GM18498 (cell line): ENCODE measurements at regions not wholly inside any gene's neighbourhood (a gene's known extent, or its start where the extent isn't known, plus 50 kb on each side); places are given as distances from the start of the nearest gene placed in this dataset.

Experiments used
- ATAC-seq: cut with Tn5 transposase; IDR thresholded peaks from one replicate; pipeline ENCODE4 v1.9.1; 2021; ENCODE audit warnings: mild to moderate bottlenecking, moderate library complexity; ENCODE audit not compliant: unreplicated experiment

DNA sequence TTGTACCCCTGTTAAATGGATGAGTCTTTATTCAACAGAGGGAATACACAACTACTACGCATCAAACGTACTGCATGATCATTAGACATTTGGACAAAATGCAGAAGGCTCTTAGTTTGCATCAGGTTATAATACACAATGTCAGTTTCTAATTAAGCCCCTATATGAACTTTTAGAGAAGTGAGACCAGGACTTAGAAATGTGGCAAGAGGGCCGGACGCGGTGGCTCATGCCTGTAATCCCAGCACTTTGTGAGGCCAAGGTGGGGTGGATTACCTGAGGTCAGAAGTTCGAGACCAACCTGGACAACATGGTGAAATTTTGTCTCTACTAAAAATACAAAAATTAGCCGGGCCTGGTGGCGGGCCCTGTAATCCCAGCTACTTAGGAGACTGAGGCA, 76.3 kb upstream of the MGMT start:
- no peak for ATAC-seq

DNA sequence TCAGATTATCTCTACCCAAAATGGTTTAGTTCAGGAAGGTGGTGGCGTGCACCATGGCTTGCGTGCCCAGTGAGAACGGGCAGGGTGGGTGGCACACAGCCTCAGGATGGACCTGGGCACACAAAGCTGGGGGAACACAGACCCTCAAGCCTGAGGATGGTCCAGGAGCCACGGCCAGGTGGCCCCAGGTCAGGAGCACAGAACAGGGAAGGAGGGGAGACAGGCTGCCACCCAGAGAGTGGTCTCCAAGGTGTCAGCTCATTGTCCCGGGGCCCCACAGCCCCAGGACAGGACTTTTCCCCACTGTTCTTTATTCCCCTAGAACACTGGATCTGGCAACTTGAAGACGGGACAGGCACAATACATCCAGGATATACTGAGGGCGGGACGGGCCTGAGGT, 75.6 kb upstream of the MGMT start:
- ATAC-seq = no peak

DNA sequence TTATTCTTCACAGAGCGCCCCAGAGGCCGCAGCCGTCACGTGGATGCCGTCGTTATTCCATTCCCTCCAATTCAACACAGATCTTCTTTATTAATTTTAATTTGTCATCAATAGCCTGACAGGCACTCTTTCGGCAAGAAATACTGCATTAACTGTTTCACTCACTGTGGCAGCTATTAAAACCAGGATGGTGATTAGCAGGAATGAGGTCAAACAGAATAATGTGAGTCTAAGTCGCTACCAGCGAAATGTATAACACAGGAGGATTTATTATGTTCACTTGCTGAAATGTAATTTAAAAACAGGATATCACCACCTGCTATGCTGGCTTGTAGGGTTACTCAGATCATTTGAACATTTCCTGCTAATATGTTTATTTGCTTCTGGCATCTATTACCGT, 74.2 kb upstream of the MGMT start:
- ATAC-seq = no peak

DNA sequence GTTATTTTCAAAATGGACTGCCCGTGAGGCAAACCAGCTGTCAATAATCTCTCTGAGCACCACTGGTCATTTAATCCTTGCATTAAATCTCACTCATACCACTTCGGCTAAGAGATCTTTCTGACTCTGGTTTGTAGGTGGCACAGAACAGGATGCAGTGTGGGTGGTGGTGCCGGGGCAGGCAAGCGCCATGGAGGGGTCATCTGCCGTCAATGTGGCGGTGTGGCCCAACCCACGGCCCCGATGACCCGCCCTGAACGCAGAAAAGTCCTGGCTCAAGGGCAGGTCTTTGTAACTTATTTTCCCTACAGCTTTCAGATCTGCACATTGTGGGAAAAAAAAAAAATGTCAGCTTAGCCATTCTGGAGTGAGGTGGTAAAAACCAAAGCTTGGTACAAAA, 73.2 kb upstream of the MGMT start:
- no peak for ATAC-seq

DNA sequence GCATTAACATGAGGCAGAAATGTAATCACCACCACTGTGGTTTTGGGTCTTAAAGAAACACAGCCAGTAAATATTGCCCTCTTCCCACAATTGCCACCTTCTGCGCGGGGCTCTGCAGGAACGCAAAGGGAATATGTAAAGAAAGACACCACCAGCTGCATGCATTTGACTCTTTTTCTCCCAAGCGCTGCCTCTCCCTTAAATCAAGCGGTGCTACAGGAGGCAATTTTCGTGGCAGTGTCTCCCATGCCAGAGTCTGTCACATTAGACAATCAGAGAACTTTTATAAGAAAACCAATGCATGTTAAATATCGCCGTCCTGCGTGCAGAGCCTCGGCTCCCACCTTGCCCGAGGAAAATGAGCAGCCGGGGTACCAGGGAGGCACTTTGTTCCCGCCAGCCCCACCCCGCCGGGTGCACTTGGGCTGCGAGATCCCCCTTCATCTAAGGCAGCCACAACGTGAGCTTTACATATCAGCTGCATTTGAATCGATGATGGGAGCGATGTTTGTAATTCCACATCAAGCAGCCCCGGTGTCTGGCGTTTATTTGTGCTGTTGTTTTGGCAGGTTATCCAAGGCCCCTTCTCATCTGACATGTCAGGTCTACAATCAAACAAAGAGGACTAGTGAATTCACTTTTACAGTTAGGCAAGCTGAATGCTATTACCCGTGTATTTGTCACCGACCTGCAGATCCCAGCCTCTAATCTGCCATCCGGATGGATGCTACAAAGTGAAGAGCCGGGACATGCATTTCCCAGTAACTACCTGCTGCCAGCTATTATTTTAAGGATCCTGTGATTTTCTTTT, 72.3 kb upstream of the MGMT start:
- ATAC-seq = no peak

DNA sequence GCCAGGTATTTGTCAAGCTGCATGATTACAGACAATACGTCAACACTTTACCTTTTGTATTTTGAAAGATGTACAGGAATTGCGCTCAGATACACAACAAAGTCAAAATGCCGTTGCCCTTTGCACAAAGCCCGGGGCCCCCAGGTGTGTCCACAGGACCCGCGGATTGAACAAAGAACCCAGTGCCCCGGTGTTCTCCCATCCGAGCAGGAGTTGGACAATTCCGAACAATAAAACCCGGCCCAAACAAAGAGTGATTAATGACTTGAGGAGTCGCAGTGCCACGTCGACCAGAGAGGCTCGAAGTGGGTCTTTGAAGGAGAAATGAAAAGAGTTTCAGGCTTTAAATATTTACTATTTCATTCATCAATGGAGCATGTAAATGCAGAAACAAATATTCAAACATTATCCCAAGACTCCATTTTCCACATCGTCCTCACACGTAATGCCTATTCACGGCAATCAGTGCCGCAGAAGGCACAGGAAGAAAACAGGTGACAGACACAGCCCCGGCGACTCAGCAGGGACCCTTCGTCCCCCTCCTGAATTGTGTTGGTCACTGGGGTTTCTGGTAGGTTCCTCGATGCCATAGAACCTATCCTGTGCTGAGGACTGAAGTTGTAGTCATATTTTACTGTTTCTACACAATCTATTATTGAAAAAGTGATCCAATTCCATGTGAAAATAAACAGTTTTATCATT, 70.9 kb upstream of the MGMT start:
- no peak for ATAC-seq

DNA sequence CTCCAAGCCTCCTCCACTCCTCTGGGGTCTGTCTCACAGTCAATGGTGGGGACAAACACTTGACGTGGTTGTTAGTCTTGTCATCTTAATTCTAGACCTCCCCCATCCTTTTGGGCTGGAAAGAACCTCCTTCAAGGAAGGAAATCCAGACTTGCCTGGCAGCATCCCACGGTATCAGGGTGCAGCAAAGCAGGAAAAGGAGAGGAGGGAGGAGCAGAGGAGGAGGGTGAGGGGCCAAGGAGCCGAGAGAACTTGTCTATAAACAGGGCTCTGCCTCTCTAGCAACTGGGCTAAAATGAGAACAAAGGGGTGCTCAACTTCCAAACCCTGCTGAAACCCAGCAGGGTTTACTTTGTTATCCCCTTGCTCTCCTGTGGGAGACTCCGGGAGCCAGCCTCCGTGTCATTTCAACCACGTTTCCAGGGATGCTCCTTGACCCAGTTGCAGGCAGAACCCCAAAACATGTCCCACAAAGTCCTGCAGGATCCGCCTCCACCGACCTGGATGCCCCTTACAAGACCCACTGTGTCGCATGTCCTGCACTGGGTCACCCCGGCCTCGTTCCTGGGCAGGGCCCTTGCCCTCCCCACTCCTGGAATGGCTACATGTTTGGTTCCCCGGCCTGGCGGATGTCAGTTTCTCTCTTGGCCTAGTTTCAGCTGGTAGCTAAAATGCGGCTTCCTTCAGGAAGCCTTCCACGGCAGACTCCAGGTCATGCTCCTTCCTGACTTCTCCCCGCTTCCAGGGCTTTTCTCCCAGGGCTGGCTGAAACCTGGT, 69.7 kb upstream of the MGMT start:
- ATAC-seq = no peak

DNA sequence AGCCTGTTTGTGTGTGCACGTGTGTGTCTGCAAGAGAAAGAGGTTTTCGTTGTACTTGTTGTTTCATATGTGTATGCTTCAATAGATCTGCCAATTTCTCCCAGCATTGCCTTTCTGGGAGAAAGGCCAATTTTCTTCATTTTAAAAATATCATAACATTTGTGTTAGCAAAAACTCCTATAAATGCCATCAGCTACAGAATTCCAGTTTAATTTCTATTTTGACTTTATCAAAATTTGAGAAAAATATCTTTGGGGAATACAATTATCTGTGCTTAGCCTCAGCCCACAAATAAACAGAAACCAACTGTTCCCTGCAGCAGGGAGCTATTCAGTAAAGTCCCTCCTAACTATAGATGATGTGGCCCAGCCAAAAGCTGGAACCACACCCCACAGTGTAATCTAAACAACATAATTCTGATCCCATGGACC, 68.3 kb upstream of the MGMT start:
- no peak for ATAC-seq

DNA sequence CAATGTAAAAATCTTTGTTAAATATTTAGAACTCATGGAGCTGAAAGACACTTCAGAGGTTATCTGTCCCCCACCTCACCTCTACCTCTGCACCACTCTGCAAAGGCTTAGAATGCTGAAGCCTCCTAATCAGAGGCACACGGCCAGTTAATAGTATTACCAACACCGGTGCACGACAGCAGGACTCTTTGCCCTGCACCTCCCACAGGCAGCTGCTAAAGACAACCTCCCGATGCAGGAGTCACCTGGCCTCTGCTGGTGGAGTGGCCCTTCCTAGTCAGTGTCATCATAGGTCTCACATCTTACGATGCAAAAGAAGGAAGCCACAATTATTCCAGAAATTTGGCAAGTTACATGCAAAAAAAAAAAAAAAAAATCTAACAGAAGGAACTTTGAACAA, 66.6 kb upstream of the MGMT start:
- ATAC-seq = no peak

DNA sequence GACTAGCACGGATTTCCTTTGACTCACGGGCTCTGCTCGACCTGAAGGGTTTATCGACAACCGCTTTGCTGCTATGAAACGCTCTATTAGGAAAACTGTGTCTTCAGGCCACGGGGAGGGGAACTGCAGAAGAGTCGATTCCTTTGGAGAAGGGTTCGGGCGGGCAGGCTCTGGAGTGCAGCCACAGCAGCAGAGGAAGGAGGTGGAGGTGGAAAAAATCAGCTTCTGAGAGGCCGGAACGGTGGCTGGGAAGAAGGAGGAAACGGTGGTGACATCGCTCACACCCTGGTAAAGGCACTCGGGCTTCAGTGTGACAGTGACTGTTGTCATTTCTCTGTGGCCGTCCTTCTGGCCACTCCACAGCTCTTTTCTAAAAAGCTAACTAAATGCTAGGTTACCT, 64.6 kb upstream of the MGMT start:
- ATAC-seq = no peak

DNA sequence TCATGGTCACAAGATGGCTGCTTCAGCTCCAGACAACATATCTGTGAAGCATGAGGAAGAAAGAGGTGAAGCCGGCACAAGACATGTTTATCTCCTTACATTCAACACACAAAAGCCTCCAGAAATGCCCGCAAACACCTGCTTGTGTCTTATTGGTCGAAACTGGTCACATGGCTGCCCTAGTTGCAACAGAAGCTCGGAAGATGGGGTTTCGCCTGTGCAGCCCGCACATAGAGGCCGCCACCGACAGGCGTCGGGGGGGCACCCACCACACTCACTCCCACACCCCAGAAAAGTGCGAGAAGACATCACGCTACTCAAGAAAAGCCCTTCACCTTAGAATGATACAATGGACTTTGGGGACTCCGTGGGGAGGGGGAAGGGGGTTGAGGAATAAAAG, 63.0 kb upstream of the MGMT start:
- no peak for ATAC-seq

DNA sequence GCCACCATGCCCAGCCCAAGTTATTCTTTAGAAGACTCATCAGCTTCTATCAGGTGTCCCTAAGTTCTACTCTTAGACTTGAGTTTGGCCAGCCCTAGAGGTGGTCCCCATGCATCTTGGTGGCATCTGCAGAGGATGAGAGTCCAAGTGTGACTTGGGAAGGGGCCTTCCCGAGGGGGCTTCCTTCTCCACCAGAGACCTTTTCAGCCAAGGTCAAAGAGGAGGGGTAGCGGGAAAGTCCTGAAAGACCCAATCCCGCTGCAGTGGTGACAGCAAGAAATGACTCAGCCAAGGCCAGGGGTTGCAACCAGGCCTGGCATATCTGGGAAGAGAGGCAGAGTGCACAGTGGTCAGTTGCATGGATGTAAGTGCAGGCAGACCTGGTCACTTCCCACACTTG, 61.7 kb upstream of the MGMT start:
- ATAC-seq = no peak

DNA sequence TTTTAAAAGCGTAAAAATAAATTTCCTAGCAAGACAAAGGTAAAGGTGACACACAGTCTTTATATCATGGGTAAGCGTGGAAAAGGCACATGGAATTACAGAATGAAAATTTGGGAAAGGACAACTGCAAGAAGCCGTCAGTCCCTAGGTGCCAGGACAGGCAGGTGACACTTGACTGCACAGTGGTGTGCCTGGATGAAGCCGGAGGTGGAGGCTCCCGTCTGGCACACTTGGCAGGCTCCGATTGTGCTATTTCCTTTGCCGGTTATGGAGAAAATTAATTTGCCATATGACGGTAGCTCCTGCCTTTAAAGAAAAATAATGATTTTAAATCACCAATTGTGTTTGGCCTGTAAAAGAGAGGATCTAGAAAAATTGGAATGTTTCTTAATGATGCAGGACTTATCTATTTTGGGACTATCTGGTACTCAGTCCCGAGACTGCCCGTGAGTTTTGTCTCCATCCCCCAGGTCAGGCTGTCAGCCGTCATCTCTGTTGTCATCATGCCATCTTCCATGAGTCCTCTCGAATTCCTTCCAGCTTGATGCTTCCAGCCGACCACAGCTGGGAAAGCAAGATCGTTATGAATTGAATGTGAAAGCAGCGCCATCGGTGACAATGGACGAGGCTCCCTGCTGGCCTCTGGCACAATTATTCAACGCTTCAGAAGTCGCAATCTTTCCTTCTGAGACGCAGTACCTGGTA, 56.2 kb upstream of the MGMT start:
- no peak for ATAC-seq

DNA sequence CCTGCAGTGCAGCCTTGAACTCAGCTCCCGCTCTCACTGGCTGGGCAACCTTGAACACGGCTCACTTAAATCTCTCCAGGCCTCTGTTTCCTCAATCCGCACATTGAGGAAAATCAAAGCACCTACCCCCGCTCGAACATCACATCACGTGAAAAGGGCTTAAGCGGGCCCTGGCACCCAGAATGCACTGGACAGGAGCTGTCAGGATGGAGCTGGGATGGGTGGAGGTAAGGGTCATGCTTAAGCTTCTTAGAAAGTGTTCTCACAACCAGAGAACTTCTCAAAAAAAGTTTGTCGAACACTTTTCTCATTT, 55.7 kb upstream of the MGMT start:
- ATAC-seq = no peak

DNA sequence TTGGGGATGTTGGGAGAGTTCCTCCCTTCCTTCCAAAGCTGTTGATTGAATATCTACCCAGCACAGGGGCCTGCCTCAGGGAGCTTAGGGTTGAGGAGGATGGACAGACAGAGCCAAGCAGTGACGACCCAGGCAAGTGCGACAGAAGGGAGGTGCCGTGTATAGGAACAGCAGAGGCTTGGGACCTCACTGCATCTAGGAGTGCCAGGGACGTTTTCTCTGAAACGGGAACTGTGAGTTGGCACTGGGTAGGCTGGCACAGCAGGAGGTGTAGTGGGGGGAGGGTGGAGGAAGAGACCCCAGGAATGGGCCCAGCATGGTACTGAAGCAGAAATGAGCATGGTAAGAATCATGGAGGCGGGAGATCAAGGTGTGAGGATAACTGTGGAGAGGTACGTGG, 55.3 kb upstream of the MGMT start:
- no peak for ATAC-seq

DNA sequence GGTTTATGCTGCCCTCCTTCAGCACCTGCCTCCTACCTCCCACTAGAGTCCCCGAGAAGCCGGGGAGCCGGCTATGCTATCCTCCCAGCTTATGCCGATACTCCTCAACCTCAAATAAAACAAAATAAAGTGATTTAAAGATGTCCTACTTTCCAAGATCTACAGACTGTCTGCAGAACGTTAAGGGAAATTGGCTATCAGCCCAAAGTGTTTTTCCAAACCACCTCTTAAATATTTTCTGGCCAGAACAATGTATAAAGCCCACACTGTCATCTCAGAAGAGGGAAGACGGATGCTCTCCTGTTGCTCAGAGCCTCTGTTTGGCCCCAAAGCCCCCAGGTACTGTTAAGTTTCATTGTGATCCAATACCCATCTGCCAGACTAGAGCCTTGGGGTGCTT, 54.0 kb upstream of the MGMT start:
- no peak for ATAC-seq

DNA sequence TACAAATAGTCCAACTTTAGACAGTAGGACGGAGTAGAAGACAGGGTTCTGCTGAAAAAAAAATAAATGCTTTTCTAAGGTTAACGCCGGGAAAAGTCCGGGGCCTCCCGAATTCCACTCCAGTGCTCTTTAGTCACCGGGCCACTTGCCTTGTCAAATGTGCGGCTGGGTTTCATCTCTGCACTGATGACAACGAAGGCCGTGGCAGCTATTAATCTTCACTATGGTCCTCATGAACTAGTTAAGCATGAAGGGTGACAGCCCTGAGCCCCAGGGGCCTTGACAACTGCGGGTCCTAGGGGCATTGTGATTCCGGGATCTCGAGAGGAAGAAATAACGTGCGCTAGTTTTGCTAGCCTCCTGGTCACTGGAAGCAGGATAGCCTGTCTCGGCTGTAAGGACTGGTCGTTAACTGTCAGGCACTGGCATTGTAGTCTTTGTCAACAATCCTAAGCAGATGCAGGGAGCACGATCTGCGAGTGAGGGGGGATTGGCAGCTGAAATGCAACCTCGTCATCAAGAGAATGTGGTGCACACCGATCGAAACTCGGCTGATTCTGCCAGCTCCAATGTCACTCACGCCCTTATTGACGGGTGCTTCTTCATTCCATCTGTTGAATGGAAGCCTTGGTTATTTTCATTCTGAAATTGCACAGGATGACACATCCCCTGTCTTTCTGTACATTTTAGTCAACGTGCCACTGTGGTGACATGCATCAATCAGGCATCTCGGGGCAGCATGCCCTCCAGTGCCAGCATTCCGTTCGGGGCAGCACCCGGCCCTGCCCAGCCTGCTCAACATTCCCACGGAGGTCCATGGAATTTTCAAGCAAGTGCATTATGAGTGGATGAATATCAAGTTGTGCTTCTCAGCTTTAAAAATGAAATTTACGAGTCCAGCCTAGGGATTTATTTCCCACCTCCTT, 51.6 kb upstream of the MGMT start:
- no peak for ATAC-seq

DNA sequence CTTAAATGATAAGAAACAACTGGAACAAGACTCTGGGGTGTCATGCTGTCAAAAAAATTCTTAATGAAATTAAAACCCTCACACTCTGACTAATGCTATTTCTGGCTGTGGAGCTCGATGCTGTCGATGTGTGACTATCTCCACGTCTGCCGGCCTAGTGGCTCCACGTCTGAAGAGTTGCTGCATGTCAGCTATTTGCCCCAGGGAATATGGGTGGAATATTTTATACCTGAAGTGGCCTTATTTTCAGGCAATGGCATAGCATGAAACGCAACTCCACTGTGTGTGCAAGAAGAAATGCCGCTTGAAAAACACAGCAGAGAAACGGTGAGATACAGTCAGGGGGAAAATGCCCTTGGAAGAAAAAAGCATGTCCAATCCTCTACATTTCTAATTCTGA, 50.9 kb upstream of the MGMT start:
- no peak for ATAC-seq

DNA sequence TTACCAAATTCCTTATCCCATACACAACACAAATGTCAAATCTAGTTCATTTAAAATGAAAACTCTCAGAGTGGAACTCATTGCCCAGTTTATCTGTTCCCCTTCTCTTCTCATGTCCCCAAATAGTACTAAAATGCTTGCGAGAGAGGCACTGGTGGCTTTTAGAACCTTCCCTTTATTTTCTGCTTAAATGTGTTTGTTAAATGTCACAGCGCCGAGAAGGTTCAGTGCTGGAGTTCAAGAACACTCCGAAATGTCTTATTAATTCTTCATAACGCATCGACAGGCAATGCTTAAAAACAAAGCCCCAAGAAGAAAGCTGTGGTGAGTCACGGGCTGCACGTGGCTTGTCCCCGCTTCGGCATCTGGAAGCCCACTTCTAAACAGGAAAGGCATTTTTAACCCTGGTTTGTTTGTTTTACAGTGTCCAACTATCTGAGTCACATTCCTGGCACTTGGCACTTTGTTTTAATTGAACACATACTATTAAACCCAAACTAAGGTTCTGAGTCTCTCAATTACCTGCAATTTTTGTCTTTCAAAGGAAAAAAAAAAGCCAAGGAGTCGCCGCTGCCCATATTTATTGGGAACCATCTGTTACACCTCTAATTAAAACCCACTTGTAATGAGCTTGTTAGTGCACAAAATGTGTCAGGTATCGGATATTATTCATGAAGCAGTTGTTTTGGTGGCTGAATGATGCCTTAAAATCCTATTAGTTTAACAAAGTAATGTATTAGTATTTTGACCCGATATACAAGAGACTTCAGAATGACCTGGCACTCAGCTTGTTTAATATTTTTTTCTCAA, 49.9 kb upstream of the MGMT start:
- ATAC-seq = no peak
